ENCODE measurements at regions not wholly inside any gene's neighbourhood (a gene's known extent, or its start where the extent isn't known, plus 50 kb on each side); places are given as distances from the start of the nearest gene placed in this dataset.

DNA sequence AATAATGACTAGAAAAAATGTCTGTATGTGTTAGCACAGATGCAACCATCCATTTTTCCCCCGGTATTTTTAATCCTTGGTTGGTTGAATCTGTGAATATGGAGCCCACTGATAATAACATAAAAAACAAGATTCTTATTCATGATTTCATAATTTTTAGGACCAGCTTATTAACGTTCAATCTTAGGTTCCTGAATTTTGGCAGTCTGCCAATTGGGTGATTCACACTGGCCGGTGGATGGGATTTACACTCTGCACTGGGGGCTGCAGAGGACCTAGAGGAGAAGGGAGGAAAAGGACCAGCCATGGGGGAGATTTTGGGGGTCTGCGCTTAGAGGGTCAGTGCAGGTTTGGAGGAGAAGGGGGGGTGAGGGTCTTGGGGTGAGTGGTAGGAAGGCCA, 327.9 kb downstream of the ACTR3B start:
- H3K27me3 ChIP-seq (ENCODE audit: control insufficient read depth in 2 of 2, insufficient read depth in 2 of 2, low read length in 2 of 2) = no peaks in the 10 kb centered on the region
- Mint-ChIP-seq H3K27me3 (ENCODE audit: low read depth in 3 of 3) (no peaks in the 10 kb centered on the region), H3K36me3 (no peaks in the 10 kb centered on the region), H3K4me1 (no peaks in the 10 kb centered on the region), H3K9me3 (peaks cover 8 to 22% (median 14%) of the 10 kb centered on the region in 7 donors), H3K4me3 (no peak overlapping the region), H3K27ac (no peak overlapping the region)
- H3K36me3 ChIP-seq (replicated peaks in 1 of 2; ENCODE audit: control insufficient read depth in 1 of 2, insufficient read depth in 2 of 2, low read length in 2 of 2) = no peaks in the 10 kb centered on the region
- no peak overlapping the region for H3K4me2 ChIP-seq (replicated peaks; ENCODE audit: extremely low read depth, low read length, poor library complexity, severe bottlenecking)
- intact Hi-C loops (cut with micrococcal nuclease) = no loop called here
- no peak for TF ChIP-seq CTCF (IDR thresholded peaks at IDR 0.05)
- no peak for DNase-seq
- peaks cover 11 to 26% of the 10 kb centered on the region in 2 donors for H3K9me3 ChIP-seq (replicated peaks in 1 of 2; ENCODE audit: control insufficient read depth in 1 of 2, insufficient read depth in 1 of 2, low read length in 2 of 2)
- no peaks in the 10 kb centered on the region for H3K4me1 ChIP-seq (ENCODE audit: control insufficient read depth in 1 of 2, insufficient read depth in 2 of 2, low read length in 2 of 2)
- no peak overlapping the region for H3K9ac ChIP-seq (ENCODE audit: insufficient read depth, low read length, poor library complexity, severe bottlenecking)
- H2AFZ ChIP-seq (ENCODE audit: insufficient read depth, low read depth, low read length, poor library complexity, severe bottlenecking) = no peak overlapping the region
- no peaks in the 10 kb centered on the region for H3K79me2 ChIP-seq (ENCODE audit: insufficient read depth, low read length)
- no peak overlapping the region for H3K4me3 ChIP-seq (replicated peaks in 1 of 3; ENCODE audit: low read depth in 2 of 3, low read length in 3 of 3)
- H4K20me1 ChIP-seq (ENCODE audit: insufficient read depth, low read length) = no peaks in the 10 kb centered on the region
- 85% methylated on average over 2 of the region's 4 CpGs for WGBS (ENCODE audit: insufficient coverage)
- no peak overlapping the region for H3K27ac ChIP-seq (ENCODE audit: low read depth in 1 of 2, low read length in 2 of 2)

DNA sequence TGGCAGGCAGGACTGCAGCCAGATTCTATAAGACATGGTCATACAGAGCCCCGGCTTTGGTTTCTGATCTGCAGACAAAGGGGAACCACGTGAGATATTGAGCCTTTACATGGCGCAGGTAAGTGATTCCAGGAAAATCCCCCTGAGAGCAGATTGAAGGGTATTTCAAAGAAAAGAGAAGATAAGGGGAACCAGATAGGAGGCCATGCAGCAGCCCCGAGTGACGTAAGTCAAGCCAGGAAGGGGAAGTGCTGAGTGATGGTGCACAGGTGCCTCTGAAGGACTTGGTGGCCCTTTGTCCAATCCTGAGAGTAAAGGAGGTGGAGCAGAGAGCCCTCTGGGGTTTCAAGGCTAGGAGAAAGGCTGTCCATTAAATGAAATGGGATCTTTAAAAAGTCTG, 329.0 kb downstream of the ACTR3B start:
- 71% methylated on average over 4 of the region's 5 CpGs for WGBS (ENCODE audit: insufficient coverage)

More for the DNA sequence above, 329.0 kb downstream of the ACTR3B start:
- DNase-seq = no peak
- Histone ChIP-seq H3K4me3 (replicated peaks in 1 of 3; ENCODE audit: low read depth in 2 of 3, low read length in 3 of 3) (no peak overlapping the region), H3K36me3 (replicated peaks in 1 of 2; ENCODE audit: control insufficient read depth in 1 of 2, insufficient read depth in 2 of 2, low read length in 2 of 2) (no peaks in the 10 kb centered on the region), H2AFZ (ENCODE audit: insufficient read depth, low read depth, low read length, poor library complexity, severe bottlenecking) (no peak overlapping the region), H3K9ac (ENCODE audit: insufficient read depth, low read length, poor library complexity, severe bottlenecking) (no peak overlapping the region), H3K9me3 (replicated peaks in 1 of 2; ENCODE audit: control insufficient read depth in 1 of 2, insufficient read depth in 1 of 2, low read length in 2 of 2) (peaks cover 11 to 20% of the 10 kb centered on the region in 2 donors), H4K20me1 (ENCODE audit: insufficient read depth, low read length) (no peaks in the 10 kb centered on the region), H3K27me3 (ENCODE audit: control insufficient read depth in 2 of 2, insufficient read depth in 2 of 2, low read length in 2 of 2) (no peaks in the 10 kb centered on the region), H3K79me2 (ENCODE audit: insufficient read depth, low read length) (no peaks in the 10 kb centered on the region), H3K4me2 (replicated peaks; ENCODE audit: extremely low read depth, low read length, poor library complexity, severe bottlenecking) (no peak overlapping the region), H3K4me1 (ENCODE audit: control insufficient read depth in 1 of 2, insufficient read depth in 2 of 2, low read length in 2 of 2) (no peaks in the 10 kb centered on the region), H3K27ac (ENCODE audit: low read depth in 1 of 2, low read length in 2 of 2) (no peak overlapping the region)
- no peaks in the 10 kb centered on the region for H3K27me3 Mint-ChIP-seq (ENCODE audit: low read depth in 3 of 3)
- intact Hi-C loops (cut with micrococcal nuclease) = no loop called here
- H3K4me1 Mint-ChIP-seq = no peaks in the 10 kb centered on the region
- no peak for TF ChIP-seq CTCF (IDR thresholded peaks at IDR 0.05)
- peak overlapping the region in 1 of 7 donors; percentile 39 for H3K27ac Mint-ChIP-seq
- H3K36me3 Mint-ChIP-seq = no peaks in the 10 kb centered on the region
- peaks cover 4 to 23% (median 13%) of the 10 kb centered on the region in 7 donors for H3K9me3 Mint-ChIP-seq
- no peak overlapping the region for H3K4me3 Mint-ChIP-seq

Measured in CD14-positive monocyte (primary cell).